ENCODE measurements at regions not wholly inside any gene's neighbourhood (a gene's known extent, or its start where the extent isn't known, plus 50 kb on each side); places are given as distances from the start of the nearest gene placed in this dataset.

DNA sequence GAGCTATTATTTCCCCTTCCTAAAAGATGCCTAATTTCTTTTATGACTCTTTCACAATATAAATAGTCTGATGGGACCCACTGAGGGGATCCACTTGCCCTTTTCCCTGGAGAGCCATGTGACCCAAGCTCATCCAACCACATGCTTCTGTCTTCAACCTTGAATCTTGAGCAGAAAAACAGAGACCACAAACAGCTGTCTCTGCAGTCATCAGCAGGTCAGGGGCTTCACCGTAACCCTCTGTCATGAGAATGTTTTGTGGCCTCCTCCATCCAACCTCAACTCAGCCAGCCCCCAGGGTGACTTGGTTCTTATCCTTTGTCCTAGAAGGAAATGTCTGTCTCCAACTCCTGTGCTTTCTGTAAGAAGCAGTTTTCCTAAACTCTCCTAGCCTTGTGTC is 129.6 kb upstream of the POU2AF2 start:
- TF ChIP-seq, protein P1, sequence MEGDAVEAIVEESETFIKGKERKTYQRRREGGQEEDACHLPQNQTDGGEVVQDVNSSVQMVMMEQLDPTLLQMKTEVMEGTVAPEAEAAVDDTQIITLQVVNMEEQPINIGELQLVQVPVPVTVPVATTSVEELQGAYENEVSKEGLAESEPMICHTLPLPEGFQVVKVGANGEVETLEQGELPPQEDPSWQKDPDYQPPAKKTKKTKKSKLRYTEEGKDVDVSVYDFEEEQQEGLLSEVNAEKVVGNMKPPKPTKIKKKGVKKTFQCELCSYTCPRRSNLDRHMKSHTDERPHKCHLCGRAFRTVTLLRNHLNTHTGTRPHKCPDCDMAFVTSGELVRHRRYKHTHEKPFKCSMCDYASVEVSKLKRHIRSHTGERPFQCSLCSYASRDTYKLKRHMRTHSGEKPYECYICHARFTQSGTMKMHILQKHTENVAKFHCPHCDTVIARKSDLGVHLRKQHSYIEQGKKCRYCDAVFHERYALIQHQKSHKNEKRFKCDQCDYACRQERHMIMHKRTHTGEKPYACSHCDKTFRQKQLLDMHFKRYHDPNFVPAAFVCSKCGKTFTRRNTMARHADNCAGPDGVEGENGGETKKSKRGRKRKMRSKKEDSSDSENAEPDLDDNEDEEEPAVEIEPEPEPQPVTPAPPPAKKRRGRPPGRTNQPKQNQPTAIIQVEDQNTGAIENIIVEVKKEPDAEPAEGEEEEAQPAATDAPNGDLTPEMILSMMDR (IDR thresholded peaks at IDR 0.05; ENCODE audit: insufficient read depth, missing control alignments) = no peak
- no peak for FAIRE-seq
- no peak for DNase-seq (ENCODE audit: insufficient read length, low spot score)

DNA sequence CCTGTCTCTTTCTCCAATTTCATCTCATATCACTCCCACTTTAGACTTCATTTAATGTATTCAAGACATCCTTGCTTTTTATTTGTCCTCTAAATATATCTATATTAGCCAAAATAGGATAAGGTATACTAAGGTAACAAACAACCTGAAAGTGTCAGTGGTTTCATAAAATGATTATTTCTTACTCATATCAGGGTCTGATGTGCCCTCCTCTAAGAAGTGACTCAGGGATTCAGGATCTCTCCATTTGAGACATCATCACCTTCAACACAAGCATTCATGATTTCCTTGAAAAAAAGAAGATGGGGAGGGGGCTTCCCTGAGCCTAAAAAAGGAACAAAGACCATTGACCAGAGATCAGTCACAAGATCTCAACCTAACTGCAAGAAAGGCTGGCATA is 131.4 kb upstream of the POU2AF2 start:
- FAIRE-seq = peak; percentile 16
- TF ChIP-seq, protein P1 (IDR thresholded peaks at IDR 0.05; ENCODE audit: insufficient read depth, missing control alignments) = no peak

DNA sequence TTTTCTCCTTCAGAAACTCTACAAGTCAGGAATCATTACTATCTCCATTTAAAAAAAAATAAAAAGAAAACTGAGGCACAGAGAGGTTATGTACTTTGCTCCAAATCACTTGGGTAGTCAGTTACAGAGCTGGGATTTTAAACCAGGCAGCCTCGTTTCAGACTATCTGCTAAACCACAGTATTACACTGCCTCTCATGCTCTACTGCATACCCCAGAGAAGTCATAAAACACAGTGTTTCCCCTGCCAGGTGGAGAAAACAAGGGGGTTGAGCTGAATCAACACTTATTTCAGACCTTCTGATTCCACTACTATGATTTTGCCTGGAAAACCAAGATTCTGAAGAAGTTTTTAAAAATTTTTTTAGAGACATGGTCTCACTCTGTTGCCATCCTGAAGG is 132.9 kb upstream of the POU2AF2 start:
- TF ChIP-seq, protein P1 (IDR thresholded peaks at IDR 0.05; ENCODE audit: insufficient read depth, missing control alignments) = no peak
- no peak for DNase-seq (ENCODE audit: insufficient read length, low spot score)
- FAIRE-seq = no peak

More for the DNA sequence above, 131.4 kb upstream of the POU2AF2 start:
- no peak for DNase-seq (ENCODE audit: insufficient read length, low spot score)

DNA sequence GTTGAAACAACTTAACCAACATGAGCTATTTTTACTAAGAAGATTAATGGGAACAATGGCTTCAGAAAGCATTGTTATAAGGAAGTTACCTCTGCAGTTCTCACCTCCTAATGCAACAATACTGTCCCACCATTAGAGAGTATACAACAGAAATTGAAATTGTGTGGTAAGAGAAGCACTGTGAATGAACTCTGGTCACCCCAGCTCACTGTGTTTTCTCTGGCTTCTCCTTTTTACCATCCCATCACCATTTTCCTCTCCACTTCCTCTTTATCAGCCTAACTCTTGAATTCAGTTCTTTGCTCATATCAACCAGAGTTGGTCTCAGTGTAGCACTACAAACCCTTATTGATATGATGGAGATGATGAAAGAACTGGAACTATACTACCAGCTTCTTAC is 138.0 kb upstream of the POU2AF2 start:
- TF ChIP-seq, protein P1 (IDR thresholded peaks at IDR 0.05; ENCODE audit: insufficient read depth, missing control alignments) = no peak
- no peak for FAIRE-seq
- DNase-seq (ENCODE audit: insufficient read length, low spot score) = no peak

DNA sequence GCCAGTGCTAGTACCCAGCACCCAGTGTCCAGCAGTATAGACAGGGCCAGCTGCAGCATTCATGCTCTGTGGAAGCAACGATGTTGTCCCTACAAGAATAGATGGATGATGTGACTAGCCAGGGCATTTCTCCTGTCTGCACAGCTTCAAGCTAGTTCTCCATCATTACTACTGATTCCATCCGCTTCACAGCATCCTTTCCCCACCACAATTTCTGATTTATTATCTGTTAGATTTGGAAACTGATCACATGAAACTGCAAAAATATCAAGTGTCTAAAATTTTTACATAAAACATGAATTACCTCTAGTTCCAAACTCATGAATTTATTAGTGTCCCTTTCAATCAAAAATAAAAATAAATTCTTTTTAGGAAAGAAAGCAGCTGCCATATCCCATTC is 138.9 kb upstream of the POU2AF2 start:
- FAIRE-seq = no peak
- no peak for DNase-seq (ENCODE audit: insufficient read length, low spot score)
- TF ChIP-seq, protein P1 (IDR thresholded peaks at IDR 0.05; ENCODE audit: insufficient read depth, missing control alignments) = no peak

DNA sequence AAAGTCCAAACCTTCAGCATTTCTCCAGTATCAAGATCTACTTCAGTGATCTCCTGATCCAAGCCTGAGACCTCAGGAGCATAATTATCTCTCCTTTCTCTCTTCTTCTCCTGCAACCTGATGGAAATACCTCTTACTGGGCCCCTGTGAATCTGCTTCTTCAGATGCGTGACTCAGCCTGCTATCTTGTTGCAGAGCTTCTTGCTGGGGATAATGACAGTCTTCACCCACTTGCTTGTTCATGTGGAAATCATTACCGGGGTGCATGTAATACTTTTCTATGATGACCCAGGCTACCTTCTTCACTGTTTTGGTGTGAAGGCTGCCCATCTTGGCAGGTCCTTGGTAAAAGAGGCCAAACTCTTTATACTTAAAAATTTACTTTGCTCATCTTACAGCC is 140.0 kb upstream of the POU2AF2 start:
- DNase-seq (ENCODE audit: insufficient read length, low spot score) = no peak
- TF ChIP-seq, protein P1 (IDR thresholded peaks at IDR 0.05; ENCODE audit: insufficient read depth, missing control alignments) = no peak
- no peak for FAIRE-seq

DNA sequence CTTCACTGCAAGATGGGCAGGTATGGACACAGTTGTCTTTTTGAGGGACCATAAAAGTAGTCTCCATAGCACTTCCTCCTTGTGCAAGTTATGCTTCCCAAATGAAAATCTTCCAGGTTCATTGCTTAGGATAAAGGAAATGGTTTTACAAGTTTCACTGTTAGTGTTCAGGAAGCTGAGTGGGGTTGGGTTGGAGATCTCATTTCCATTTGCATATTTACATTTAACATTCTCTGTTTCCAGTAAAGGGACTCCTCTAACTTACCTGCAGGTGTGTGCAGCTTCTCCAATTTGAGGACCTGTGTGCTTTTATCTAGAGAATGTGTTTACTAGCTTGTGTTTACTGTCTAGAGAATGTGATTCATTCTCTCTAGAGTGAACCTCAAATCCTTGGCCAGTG is 141.3 kb upstream of the POU2AF2 start:
- FAIRE-seq = no peak
- no peak for DNase-seq (ENCODE audit: insufficient read length, low spot score)
- TF ChIP-seq, protein P1 (IDR thresholded peaks at IDR 0.05; ENCODE audit: insufficient read depth, missing control alignments) = no peak

Measured in D721Med (cell line).